GM12878 (cell line): ENCODE measurements at regions not wholly inside any gene's neighbourhood (a gene's known extent, or its start where the extent isn't known, plus 50 kb on each side); places are given as distances from the start of the nearest gene placed in this dataset.

ENCODE experiments used
- CTCF ChIP-seq, 3 experiments: IDR thresholded peaks in 2 of 3; conservative IDR thresholded peaks in 1 of 3; 2 replicates each; pipeline ENCODE4 v1.5.1; 2011; ENCODE audit warnings: low read depth in 3 of 3, low read length in 3 of 3, mild to moderate bottlenecking in 3 of 3, control low read depth in 2 of 3, moderate library complexity in 2 of 3, inconsistent platforms in 1 of 3, mixed read lengths in 1 of 3; ENCODE audit not compliant: control insufficient read depth in 2 of 3, insufficient read depth in 1 of 3; ENCODE audit errors: extremely low read depth in 1 of 3
- JUND ChIP-seq: IDR thresholded peaks from 2 replicates; pipeline ENCODE4 v1.6.1; 2012; ENCODE audit warnings: low read depth, mild to moderate bottlenecking, low read length, improper control_type of control experiment, moderate library complexity
- NFIC ChIP-seq: IDR thresholded peaks from 2 replicates; pipeline ENCODE4 v1.6.1; 2012; ENCODE audit warnings: low read depth, mild to moderate bottlenecking, inconsistent platforms, low read length, moderate library complexity
- PML ChIP-seq: IDR thresholded peaks from 2 replicates; pipeline ENCODE4 v1.6.1; 2012; ENCODE audit warnings: low read length, inconsistent platforms
- POU2F2 ChIP-seq: IDR thresholded peaks from 3 replicates; pipeline ENCODE4 v1.6.1; 2011; ENCODE audit warnings: low read depth, mild to moderate bottlenecking, low read length, borderline replicate concordance
- REST ChIP-seq: IDR thresholded peaks from 2 replicates; pipeline ENCODE4 v1.6.1; 2012; ENCODE audit warnings: mild to moderate bottlenecking, low read depth, low read length
- ZNF207 ChIP-seq: fragments of 450-650 bp; IDR thresholded peaks from 2 replicates; pipeline ENCODE4 v1.6.1; 2014; ENCODE audit warnings: antibody characterized with exemption, mild to moderate bottlenecking, borderline replicate concordance
- ZNF274 ChIP-seq: IDR thresholded peaks from one replicate; pipeline ENCODE4 v1.8.0; 2011; ENCODE audit not compliant: insufficient read length, insufficient read depth

- TF ChIP-seq JUND (no peak), ZNF274 (no peak), PML (no peak), NFIC (no peak), POU2F2 (0 out of 3 replicates have a peak, but pooled peaks have one; percentile 29), CTCF (IDR thresholded peaks at IDR 0.05 in 2 of 3, conservative IDR thresholded peaks at IDR 0.05 in 1 of 3; ENCODE audit: control insufficient read depth in 2 of 3, extremely low read depth in 1 of 3, insufficient read depth in 1 of 3, low read depth in 3 of 3, low read length in 3 of 3) (peak; percentile 51 to 95 (median 68); a peak in 4 of 6 replicates), ZNF207 (no peak), REST (no peak)
These were observed 85.1 kb upstream of the LANCL2 start for GRCh38 chr7:55280031-55280454.
